ENCODE measurements at regions not wholly inside any gene's neighbourhood (a gene's known extent, or its start where the extent isn't known, plus 50 kb on each side); places are given as distances from the start of the nearest gene placed in this dataset.

GRCh38 chr4:97106161-97106560 is 1037.1 kb downstream of the STPG2 start:
- H3K79me2 ChIP-seq (ENCODE audit: insufficient read depth, low read length), result no peaks in the 10 kb centered on the region
- no peak overlapping the region for H3K9ac ChIP-seq (ENCODE audit: low read depth, low read length, poor library complexity, severe bottlenecking)
- no peaks in the 10 kb centered on the region for H3K36me3 ChIP-seq (ENCODE audit: insufficient read depth, low read length)
- no peaks in the 10 kb centered on the region for H3K9me3 ChIP-seq (ENCODE audit: insufficient read depth, low read depth, low read length)
- H3K9me2 ChIP-seq (replicated peaks; ENCODE audit: low read depth, low read length), result no peaks in the 10 kb centered on the region
- no peaks in the 10 kb centered on the region for H3F3A ChIP-seq (ENCODE audit: low read depth)
- H2AFZ ChIP-seq (ENCODE audit: low read length), result no peak overlapping the region
- H3K4me2 ChIP-seq (ENCODE audit: low read depth, low read length, poor library complexity, severe bottlenecking), result no peak overlapping the region
- H3K27me3 ChIP-seq (ENCODE audit: insufficient read depth, low read length, poor library complexity, severe bottlenecking), result no peaks in the 10 kb centered on the region
- H3K4me1 ChIP-seq (ENCODE audit: insufficient read depth, low read length, poor library complexity, severe bottlenecking), result no peaks in the 10 kb centered on the region
- no peaks in the 10 kb centered on the region for H4K20me1 ChIP-seq (ENCODE audit: insufficient read depth, low read length, poor library complexity, severe bottlenecking)
- no peak overlapping the region for H3K4me3 ChIP-seq (ENCODE audit: low read length, poor library complexity, severe bottlenecking)
- TF ChIP-seq EZH2phosphoT487 (IDR thresholded peaks at IDR 0.05; ENCODE audit: borderline replicate concordance) (no peak), CTCF (conservative IDR thresholded peaks at IDR 0.05; ENCODE audit: low read length) (no peak)

GRCh38 chr4:97110506-97110905 is 1032.8 kb downstream of the STPG2 start:
- H3K9me3 ChIP-seq (ENCODE audit: insufficient read depth, low read depth, low read length), result no peaks in the 10 kb centered on the region
- H3K9ac ChIP-seq (ENCODE audit: low read depth, low read length, poor library complexity, severe bottlenecking), result no peak overlapping the region
- TF ChIP-seq EZH2phosphoT487 (IDR thresholded peaks at IDR 0.05; ENCODE audit: borderline replicate concordance), result no peak
- no peak for TF ChIP-seq CTCF (conservative IDR thresholded peaks at IDR 0.05; ENCODE audit: low read length)
- no peaks in the 10 kb centered on the region for H3F3A ChIP-seq (ENCODE audit: low read depth)
- H4K20me1 ChIP-seq (ENCODE audit: insufficient read depth, low read length, poor library complexity, severe bottlenecking), result no peaks in the 10 kb centered on the region
- H3K27me3 ChIP-seq (ENCODE audit: insufficient read depth, low read length, poor library complexity, severe bottlenecking), result no peaks in the 10 kb centered on the region
- no peaks in the 10 kb centered on the region for H3K4me1 ChIP-seq (ENCODE audit: insufficient read depth, low read length, poor library complexity, severe bottlenecking)
- no peaks in the 10 kb centered on the region for H3K36me3 ChIP-seq (ENCODE audit: insufficient read depth, low read length)
- no peak overlapping the region for H2AFZ ChIP-seq (ENCODE audit: low read length)
- no peak overlapping the region for H3K4me2 ChIP-seq (ENCODE audit: low read depth, low read length, poor library complexity, severe bottlenecking)
- no peak overlapping the region for H3K4me3 ChIP-seq (ENCODE audit: low read length, poor library complexity, severe bottlenecking)
- H3K9me2 ChIP-seq (replicated peaks; ENCODE audit: low read depth, low read length), result no peaks in the 10 kb centered on the region
- H3K79me2 ChIP-seq (ENCODE audit: insufficient read depth, low read length), result no peaks in the 10 kb centered on the region

- H3K4me3 ChIP-seq (ENCODE audit: low read length, poor library complexity, severe bottlenecking), result no peak overlapping the region
- no peaks in the 10 kb centered on the region for H3F3A ChIP-seq (ENCODE audit: low read depth)
- no peak overlapping the region for H2AFZ ChIP-seq (ENCODE audit: low read length)
- no peaks in the 10 kb centered on the region for H3K9me2 ChIP-seq (replicated peaks; ENCODE audit: low read depth, low read length)
- no peaks in the 10 kb centered on the region for H3K36me3 ChIP-seq (ENCODE audit: insufficient read depth, low read length)
- H3K27me3 ChIP-seq (ENCODE audit: insufficient read depth, low read length, poor library complexity, severe bottlenecking), result no peaks in the 10 kb centered on the region
- H3K9me3 ChIP-seq (ENCODE audit: insufficient read depth, low read depth, low read length), result no peaks in the 10 kb centered on the region
- no peaks in the 10 kb centered on the region for H4K20me1 ChIP-seq (ENCODE audit: insufficient read depth, low read length, poor library complexity, severe bottlenecking)
- H3K4me1 ChIP-seq (ENCODE audit: insufficient read depth, low read length, poor library complexity, severe bottlenecking), result no peaks in the 10 kb centered on the region
- TF ChIP-seq CTCF (conservative IDR thresholded peaks at IDR 0.05; ENCODE audit: low read length), result no peak
- no peak for TF ChIP-seq EZH2phosphoT487 (IDR thresholded peaks at IDR 0.05; ENCODE audit: borderline replicate concordance)
- no peaks in the 10 kb centered on the region for H3K79me2 ChIP-seq (ENCODE audit: insufficient read depth, low read length)
- no peak overlapping the region for H3K9ac ChIP-seq (ENCODE audit: low read depth, low read length, poor library complexity, severe bottlenecking)
- no peak overlapping the region for H3K4me2 ChIP-seq (ENCODE audit: low read depth, low read length, poor library complexity, severe bottlenecking)
These were observed 1026.8 kb downstream of the STPG2 start for GRCh38 chr4:97116511-97116910.
